ENCODE measurements at regions not wholly inside any gene's neighbourhood (a gene's known extent, or its start where the extent isn't known, plus 50 kb on each side); places are given as distances from the start of the nearest gene placed in this dataset.

DNA sequence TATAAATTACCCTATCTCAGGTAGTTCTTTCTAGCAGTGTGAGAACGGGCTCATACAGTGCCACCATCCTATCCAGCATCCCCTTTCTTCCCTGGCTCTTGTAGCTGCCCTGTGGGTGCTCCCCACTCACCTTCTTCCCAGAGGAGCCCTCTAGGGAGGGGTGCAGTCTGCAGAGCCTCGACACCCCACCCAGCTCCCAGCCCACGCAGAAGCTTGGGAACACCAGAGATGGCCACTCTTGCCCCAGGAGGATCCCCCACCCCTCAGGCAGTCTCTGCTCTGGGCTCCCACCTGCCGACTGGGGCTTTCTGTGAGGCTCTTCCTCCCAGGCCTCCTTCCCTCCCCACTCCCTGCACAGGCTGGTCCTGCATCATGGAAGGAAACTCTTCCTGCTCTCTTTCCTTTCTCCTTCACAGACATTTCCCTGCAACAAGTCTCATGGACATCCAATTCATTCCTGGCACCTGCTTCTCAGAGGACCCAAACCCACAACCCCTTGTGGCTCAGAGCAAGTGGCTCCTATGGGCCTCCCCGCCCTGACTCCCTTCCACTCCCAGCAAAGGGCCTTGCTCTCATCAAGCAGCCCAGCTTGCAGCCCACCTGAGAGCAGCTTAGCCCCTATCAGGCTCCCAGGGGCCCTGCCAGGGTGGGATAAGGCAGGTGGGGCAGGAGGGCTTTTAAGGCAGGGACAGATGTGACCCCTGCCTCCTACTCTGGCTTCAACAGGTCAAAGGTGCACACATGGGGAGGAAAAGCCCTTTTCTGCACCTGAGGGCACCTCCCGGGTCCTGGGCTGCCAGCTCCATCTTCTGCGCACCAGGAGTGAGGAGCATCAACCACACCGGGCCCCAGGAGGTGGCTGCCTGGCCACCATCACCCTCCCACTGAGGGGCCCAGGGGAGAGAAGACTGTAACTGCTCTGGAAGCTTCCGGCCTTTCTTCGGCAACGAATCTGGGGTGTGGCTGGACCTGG, 263.8 kb upstream of the TNRC6C start:
- DNase-seq: no peak

DNA sequence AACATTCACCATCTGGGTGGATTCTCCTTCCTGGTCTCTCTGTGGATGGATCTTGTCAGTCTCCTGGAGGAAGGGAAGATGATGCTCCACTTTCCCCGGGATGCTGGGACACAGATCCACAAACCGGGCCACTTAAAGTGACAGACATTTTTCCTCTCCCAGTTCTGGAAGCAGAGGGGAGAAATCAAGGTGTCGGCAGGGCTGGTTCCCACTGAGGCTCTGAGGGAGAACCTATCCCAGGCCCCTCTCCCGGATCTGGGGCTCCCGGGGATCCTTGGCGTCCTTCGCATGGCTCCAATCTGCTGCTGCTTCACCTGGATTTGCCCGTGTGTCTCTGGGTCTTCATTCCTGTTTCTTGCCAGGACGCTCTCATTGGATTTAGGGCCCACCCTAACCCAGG, 263.1 kb upstream of the TNRC6C start:
- DNase-seq: no peak

DNA sequence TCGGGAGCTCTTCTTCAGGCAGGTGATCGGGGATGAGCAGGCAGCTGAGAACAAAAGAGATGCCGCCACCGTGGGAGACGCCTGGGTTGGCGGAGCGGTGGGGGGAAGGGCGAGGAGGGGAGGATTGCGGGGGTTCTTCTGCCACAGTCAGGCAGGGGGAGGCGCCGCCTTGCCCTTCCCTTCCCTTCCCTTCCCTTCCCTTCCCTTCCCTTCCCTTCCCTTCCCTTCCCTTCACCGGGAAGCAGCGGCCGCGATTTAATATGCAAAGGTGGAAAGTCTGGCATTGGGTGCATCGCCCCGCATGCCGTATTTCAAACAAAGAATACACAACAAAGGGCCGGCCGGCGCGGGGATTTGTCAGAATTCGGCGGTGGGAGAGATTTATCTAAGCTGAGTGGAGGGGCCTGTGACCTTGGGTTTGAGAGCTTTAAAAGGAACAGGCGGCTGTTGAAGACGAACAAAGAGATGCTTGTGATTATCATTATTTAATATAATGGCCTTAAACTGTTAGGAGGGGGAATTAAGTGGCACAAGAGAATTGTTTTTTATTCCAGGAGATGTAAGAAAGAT, 262.3 kb upstream of the TNRC6C start:
- no peak for DNase-seq

DNA sequence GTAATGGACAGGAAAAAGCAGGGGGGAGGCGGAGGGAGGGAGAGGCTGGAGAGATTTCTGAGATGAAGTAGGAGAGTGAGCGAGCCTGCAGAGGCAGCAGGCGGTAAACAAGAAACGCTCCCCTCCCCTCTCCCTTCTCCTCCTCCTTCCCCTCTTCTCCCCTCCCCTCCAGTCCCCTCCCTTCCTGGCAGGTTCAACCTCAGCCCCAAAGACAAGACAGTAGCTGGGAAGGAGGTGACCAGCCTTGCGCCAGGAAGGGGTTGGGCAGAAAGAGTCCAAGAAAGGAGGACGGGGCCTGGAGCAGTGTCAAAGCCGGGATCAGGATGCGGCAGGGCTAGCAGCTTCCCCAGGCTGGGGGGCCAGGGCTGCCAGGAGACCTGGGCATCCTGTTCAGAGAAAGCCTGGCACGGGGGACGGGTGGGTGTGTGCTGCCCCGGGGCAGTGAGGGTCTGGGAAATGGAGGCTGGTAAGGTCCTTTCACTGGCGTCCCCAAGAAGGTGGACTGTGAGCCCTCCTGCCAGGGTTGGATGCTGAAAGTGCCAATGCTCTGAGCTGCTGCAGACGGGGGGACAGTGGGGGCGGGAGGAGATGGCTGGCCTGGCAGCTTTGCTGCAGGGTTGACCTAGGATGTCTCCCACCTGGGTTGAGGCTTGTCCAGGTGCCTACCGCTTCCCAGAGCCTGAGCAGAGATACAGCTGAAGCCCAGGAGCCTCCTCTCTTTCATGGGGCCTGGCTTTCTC, 261.6 kb upstream of the TNRC6C start:
- DNase-seq: no peak

DNA sequence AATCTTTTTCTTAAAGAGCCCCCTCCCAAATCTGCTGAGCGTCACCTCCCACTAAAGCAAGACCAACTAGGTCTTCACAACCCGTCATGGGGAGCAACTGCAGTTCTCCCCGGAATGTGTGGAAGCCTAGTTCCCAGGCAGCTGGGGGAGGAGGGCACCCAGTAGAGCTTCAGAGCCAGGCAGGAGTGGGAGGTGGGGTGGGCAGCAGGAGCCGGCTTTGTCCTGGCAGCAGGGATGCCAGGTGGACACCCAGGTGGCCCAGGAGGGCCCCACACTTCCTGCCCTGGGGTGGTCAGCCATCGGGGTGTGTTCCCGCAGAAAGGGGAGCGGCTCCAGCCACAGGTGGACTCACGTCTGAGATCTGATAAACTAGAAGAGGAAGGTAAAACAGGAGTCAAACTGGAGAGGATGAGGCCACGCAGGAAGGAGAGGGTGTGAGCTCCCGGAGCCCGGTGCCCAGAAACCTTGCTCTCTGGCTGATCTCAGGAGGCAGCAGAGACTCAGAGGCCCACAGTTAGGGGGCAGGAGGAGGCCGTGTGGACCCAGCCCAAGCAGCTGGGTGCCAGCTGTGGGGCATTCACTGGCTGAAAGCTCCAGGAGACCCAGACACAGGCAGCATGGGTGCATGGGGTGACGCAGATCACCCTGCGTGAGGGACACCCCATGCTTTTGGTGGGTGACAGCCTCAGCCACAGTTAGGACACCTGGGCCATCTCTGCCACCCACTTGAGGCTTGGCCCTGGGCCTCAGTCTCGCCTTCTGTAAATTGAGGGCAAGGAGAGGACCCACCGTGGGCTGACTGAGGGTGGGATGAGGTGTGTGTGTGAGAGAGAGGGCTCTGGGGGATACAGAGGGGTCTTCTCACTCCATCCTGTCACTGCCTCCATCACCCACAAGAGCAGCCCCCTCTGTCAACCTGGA, 260.8 kb upstream of the TNRC6C start:
- no peak for DNase-seq

DNA sequence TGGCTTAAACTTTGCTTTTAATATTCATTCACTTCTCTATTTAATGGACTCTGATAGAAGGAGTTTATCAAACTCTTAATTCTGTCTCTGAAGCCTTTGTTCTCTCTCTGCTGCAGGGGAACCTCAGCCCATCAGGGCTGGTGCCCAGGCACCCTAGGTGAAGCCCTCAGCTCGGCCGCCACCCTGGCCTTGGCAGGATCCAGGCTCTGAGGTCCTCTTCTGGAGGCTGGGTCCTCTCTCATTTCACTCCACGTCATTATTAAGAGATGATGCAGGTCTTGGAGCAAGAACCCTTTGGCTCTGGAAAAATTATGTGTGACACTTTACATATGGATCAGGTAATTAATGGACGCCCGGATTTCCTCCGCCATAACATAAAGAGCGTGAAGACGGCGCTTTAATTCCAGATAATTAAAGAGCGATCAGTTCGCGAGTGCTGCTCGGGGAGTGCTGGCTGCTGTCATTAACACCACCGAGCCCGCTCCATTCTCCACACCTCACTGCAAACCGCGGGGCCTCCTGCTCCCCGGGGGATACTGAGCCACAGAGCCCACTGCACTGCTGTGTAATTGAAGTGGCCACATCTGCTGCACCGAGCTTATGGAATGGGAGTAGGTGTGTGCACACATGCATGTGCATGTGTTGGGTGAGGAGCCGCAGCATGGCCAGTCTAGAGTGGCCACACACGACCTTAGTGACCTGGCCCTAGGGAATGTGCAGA, 259.4 kb upstream of the TNRC6C start:
- no peak for DNase-seq

DNA sequence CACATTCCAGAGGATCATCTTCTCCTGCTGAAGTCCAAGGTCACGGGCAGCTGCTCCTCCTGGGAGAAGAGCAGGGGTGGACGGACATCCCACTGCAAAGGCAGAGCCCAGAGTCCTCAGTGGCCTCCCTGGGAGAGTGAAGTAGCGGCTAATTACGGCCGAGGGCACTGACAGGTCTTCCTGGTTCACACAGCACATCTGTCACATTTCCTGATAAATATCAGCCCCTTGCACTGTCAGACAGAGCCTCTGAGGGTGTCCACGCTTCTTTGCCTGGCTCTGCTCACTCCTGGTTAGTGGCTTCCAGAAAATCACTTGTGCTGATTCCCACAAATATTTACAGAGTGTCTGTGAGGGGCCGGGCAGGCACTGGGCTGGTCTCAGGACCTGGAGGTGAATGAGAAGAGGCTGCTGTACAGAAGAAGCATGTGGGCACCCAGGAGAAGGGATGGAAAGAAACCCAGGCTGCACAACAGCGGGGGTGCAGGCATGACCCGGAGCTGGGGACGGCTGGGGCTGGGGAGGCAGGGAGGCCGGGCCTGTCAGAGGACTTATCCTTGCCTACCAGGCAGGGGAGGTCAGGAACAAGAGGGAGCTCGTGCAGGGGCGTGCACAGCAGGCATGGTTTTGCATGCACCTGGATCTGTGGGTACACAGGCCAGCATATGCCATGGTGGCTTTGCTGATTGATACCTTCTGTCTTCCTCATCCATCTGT, 258.2 kb upstream of the TNRC6C start:
- no peak for DNase-seq

DNA sequence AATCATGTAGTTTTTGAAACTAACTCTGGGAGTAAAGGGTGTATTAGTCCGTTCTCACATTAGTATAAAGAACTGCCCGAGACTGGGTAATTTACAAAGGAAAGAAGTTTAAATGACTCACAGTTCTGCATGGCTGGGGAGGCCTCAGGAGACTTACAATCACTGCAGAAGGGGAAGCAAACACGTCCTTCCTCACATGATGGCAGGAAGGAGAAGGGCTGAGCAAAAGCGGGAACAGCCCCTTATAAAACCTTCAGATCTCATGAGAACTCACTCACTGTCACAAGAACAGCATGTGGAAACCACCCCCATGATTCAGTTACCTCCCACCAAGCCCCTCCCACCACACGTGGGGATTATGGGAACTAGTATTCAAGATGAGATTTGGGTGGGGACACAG, 256.5 kb upstream of the TNRC6C start:
- DNase-seq: no peak

DNA sequence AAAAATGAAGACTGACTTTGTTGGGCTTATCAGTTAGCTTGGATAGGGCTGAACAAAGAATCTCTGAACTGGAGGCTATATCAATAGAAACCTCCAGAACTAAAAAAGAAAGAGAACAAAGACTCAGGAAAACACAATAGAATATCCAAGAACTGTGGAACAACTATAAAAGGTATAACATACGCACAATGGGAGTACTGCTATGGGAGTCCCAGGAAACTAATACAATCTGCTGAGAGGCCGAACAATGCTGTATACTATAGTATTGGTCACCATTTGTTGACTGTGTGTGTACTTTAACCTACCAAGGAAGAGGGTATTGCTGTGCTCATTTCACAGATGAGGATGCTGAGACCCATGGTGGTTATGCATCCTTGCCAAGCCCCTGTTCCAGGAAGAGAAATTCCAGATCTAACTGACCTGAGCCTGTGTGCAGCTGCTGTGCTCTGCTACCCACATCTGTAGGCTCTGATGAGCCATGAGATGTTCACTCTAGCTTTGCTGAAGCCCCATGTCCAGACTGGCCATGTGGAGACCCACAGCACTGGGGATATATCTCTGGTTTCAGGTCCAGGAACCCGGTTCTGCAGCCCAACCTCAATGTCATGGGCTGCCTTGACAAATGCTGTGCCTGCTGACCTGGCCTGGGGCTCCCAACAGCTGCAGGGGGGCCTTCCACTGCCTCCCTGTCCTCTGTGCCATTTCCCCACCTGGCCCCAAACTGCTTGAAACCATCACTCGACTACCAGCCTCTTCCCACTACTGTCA, 254.3 kb upstream of the TNRC6C start:
- DNase-seq: no peak

DNA sequence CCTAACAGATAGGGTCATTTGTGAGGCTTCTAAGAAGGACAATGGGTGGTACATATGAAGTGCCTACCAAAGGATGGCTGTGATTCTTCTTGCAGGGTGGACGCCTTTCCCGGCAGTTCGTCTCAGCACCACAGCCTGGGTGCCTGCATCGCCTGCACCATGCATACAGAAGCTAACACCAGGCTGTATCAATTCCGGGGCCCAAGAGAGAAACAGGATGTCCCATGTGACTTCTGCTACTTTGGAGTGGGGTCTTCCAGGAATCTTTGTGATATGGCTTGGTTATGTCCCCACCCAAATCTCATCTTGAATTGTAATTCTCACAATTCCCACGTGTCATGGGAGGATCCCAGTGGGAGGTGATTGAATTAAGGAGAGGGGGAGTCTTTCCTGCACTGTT, 251.6 kb upstream of the TNRC6C start:
- DNase-seq: no peak

DNA sequence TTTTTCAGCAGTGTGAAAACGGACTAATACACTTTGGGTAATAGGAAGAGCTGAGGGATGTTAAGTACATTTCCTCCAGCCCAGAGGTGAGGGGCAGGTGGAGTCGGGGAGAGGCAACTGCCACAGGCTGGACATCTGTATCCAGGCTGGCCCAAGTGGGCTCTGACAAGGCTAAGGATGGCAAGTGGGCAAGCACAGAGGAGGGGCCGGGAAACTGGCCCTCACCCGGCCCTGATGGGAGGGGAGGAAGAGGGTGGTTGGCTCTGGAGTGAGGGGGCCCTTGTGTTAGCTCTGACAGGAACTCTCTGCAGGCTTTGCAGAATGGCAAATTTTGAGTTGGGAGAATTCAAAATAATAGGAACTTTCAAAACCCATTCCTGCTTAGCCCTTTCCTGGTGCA, 251.0 kb upstream of the TNRC6C start:
- no peak for DNase-seq

DNA sequence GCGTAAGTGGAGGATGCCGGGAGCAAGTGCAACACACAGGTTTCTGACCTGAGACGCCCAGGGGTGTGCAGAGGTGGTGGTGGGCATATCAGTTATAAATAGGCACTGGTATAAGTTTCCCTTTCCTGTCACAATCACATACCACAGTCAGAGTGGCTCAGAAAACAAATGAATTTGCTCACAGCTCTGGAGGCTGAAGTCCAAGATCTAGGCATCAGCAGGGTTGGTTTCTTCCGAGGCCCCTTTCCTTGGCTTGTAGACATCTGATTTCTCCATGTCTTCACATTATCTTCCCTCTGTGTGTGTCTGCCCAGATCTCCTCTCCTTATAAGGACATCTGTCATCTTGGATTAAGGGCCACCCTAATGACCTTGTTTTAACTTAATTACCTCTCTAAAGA, 250.5 kb upstream of the TNRC6C start:
- no peak for DNase-seq

DNA sequence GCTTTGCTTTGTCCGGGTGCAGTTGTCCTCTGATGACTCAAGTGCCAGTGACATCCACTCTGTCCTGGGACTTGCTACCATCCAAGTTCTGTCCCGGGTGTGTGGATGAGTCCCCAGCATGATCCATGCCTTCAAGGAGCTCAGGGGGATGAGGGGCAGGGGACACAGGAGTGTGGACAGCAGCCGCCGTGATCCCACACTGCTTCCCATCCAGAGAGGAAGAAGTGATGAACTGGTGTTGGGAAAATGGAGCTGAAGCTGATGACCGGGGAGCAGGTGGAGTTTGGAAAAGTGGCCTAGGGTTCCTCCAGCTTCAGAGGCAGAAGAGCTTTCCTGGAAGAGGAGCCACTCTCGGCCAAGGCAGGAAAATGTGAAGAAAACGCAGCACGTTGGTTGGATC, 249.6 kb upstream of the TNRC6C start:
- no peak for DNase-seq

DNA sequence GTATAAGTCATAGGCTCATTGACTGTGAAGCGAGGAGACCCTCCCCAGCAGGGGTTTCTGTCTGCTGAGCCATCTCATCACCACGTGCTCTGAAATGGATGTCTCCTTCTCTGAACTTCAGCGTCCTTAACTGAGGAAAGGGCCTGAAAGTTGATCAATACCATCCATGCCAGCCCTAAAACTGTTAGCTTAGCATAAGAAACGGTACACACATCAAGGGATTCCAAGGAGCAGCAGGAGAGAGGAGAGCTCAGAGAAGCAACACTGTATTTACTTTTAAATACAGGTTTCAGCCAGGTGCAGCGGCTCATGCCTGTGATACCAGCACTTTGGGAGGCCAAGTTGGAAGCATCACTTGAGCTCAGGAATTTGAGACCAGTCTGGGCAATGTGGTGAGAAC, 248.9 kb upstream of the TNRC6C start:
- no peak for DNase-seq

DNA sequence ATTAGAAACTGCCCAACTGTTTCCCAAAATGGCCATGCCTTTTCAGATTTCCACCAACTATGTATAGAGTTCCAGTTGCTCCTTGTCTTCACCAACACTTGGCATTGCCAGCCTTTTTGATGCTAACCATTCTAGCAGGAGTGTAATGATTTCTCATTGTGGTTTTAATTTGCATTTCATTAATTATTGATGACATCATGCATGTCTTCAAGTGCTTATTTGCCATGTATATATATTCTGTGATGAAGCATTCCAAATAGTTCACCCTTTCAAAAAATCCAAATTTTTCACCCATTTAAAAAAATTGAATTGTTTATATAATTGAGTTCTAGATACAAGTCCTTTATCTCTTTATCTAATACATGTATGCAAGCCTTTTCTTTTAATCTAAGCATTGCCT, 245.9 kb upstream of the TNRC6C start:
- DNase-seq: no peak

DNA sequence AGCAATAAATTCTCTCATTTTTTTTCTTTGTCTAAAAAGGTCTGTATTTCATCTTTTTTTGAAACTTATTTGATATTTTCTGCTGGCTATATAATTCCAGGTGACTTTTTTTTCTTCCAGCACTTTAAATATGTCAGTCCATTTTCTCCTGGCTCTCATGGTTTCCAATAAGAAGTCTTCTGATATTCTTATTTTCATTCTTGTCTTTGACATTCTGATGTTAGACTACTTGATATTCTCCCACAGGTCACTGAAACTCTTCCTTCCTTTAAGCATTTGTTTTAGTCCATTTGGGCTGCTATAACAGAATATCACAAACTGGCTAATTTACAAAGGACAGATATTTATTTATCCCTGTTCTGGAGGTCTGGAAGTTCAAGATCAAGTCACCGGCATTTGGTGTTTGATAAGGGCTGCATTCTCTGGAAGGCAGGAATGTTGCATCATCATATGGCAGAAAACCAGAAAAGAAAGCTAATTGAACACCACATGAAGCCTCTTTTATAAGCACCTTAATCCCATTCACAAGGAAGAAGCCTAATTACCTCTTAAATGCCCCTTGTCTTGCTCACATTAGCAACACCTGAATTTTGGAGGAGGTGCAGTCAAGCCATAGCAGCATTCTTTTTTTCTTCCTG, 242.1 kb upstream of the TNRC6C start:
- no peak for DNase-seq

DNA sequence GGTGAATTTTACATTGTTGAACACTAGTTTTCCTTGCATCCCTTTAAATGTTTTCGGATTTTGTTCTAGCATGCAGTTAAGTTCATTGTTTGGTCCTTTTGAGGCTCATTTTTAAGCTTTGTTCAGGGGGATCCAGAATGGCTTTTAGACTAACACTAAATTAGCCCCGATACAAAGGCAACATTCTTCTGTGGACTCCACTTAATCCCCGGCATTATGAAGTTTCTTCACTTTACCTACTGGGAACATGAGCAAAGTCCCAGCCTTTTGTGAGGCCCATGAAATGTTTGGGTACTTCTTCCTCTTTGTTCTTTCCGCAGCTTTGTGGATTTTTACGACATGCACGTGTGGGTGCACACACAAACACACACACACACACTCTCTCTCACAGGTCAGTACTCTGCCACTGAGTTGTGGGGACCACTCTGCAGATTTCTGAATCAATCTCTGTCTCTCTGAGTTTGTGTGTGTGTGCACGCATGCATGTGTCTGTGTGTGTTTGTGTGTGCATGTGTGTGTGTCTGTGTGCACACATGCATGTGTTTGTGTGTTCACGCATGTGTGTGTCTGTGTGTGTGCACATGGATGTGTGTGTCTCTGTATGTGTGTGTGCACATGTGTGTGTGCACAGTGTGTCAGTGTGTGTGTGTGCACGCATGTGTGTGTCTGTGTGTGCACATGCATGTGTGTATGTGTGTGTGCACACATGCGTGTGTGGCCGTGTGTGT, 240.4 kb upstream of the TNRC6C start:
- no peak for DNase-seq

DNA sequence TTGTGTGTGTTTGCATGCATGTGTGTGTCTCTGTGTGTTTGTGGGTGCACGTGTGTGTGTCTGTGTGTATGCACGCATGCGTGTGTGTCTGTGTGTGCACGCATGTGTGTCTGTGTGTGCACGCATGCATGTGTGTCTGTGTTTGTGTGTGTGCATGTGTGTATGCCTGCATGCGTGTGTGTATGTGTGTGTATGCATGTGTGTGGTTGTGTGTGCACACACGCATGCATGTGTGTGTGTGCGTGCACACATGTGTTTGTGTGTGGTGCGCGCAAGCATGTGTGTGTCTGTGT, 239.9 kb upstream of the TNRC6C start:
- no peak for DNase-seq

DNA sequence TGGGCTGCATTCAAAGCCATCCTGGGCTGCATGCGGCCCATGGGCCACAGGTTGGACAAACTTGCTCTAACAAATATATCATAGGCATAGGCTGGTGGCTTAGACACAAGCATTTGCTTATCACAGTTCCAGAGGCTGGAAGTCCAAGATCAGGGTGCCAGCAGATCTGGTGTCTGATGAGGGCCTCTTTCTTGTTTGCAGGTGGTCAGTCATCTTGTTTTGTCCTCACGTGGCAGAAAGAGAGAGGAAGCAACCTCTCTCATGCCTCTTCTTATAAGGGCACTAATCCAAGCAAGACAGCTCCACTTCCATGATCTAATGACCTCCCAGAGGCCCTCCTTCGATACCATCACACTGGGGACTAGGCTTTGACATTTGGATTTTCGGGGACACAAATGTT, 238.7 kb upstream of the TNRC6C start:
- DNase-seq: no peak
